ENCODE measurements at regions not wholly inside any gene's neighbourhood (a gene's known extent, or its start where the extent isn't known, plus 50 kb on each side); places are given as distances from the start of the nearest gene placed in this dataset.
"Not testable (repeated sequence)": the region's sequence is repeated elsewhere in the genome, so short reads cannot be mapped to it uniquely, and the experiment has no call there.

GRCh38 chr5:112112346-112112745 lies 306.7 kb downstream of the EPB41L4A start:
- DNase-seq = no peak

DNA sequence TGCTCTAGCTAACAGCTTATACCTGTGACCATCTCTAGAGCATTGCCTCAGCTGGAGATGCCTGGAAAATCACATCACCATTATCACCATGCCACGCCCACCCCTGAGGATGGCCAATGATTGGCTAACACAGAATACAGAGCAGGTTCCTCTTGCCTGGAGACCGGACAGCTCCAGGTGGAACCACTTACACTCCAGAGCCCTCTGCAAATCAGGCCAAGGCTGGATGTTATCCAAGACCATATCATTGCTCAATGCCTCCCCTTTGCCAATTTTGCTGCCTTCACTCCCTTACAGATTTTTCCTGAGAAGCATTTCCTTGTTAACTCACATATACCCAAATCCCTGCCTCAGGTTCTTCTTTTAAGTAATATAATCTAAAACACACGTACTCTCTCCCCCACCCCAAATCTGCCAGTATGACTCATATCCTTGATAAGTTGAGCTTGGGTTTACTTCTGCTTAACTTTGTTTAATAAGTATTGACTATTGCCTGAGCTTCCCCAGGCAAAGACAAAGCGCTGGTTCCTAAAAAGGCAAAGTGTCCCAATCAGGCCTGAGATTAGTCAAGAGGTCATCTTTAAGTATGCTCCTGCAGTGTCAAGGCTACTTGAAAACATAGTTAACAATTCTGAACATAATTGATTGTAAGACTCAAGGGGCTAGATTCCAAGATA lies 309.6 kb downstream of the EPB41L4A start:
- DNase-seq = peak; percentile 74

DNA sequence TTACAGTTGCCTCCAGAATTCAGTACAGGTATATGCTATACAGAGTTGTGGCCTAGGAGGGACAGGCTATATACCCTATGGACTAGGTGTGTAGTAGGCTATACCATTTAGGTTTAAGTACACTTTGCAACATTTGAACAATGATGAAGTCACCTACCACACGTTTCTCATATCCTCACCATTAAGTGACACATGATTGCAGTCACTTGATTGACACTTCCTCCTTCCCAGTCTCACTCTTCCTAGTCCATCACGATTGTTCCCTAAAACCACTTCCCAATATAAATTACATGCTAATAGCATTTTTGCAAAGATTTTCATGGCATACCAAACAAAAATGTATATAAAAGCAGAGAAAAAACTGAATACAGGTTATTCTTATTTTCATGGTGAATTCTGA lies 312.2 kb downstream of the EPB41L4A start:
- no peak for DNase-seq

GRCh38 chr5:112097768-112098167 lies 321.3 kb downstream of the EPB41L4A start:
- no peak for DNase-seq

- no peak for DNase-seq
Measured at GRCh38 chr5:112087222-112087621, 330.2 kb upstream of the NREP start.

GRCh38 chr5:112086740-112087139 lies 329.7 kb upstream of the NREP start:
- DNase-seq = no peak

DNA sequence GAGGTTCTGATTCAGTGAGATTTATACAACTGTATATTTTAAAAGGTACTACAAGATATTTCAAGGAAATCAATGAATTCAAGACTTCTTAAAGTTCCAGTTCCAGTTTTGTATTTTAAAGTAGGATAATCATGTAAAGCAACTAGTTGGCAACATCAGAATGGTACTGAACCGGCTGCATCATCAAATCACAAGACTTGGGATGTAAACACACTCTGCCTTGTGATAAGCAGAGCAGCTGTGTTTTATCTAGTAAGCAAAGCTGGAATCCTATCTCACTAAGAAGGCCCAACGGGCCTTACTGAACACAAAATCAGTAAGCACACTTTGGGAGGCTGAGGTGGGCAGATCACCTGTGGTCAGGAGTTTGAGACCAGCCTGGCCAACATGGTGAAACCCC lies 327.2 kb upstream of the NREP start:
- DNase-seq = no peak

DNA sequence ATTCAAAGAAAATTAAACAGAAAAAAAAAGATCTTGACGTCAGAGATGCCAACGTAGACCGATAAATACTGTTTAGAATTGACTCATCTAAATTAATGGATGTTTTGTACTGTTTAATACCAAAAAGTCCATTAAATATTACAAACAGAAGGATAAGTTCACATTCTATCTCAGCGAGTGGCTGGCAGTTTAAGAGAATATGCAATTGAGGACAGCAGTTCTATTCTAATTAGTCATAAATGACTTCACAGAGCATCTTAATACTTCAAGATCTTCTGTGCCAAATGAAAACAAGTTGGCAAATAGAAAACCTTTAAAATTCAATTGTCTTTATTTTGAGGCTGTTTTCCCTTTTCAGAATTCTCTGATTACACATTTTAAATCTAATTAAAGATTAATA lies 326.6 kb upstream of the NREP start:
- no peak for DNase-seq

DNA sequence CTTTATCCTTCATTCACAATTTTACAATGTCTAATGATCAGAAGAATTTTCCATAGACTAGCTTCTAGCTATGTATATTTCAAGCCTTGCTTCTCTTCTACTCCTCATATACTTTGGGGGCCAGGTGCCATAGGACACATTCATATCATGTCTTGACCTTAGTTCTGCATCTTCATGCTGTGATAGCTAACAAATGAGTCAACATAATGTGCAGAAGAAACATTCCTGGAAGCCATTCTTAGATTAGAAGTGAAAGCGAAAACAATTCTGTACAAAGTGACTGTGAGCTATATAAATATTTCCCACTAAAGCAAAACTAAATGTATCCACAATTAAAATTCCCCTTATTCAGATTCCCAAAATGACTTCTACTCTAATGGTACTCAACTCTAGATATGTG lies 320.2 kb upstream of the NREP start:
- DNase-seq = no peak

- DNase-seq = no peak
Measured at GRCh38 chr5:112070022-112070421, 313.0 kb upstream of the NREP start.

DNA sequence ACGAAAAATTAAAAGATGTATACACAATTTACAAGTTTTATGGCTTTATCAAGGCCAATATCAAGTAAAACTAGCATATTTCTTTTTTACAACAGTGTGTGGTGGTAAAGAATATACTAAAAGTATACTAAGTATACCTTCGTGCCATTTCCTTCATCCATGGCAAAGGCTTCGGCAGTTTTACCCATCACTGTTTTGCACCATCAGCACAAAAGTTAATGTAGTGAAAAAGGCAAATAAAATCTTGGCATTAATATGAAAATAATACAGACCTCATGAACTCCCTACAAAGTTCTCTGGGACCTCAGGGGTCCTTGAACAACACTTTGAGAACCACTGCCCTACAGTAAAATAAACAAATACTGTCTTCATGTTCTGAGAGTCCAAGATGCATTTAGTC lies 312.3 kb upstream of the NREP start:
- no peak for DNase-seq

GRCh38 chr5:112068593-112068992 lies 311.6 kb upstream of the NREP start:
- no peak for DNase-seq

DNA sequence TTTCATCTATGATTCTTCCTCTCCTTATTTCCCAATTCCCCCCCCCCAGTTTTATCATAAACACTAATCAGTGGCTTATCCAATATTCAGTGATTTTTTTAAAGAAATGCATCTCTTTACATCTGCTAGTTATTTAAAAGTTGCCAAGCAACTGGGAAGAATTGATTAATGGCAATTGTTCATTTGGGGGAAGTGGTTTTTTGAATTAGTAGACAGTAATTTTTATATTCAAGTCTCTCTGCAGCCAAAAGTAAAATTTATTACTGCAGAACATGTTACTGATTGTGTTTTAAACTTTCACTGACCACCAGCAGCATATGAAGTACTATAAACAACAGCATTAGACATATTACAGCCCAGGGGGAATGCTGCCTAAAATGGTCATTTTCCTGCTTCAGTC lies 308.8 kb upstream of the NREP start:
- DNase-seq = no peak

- DNase-seq = no peak
Measured at GRCh38 chr5:112064956-112065355, 308.0 kb upstream of the NREP start.

DNA sequence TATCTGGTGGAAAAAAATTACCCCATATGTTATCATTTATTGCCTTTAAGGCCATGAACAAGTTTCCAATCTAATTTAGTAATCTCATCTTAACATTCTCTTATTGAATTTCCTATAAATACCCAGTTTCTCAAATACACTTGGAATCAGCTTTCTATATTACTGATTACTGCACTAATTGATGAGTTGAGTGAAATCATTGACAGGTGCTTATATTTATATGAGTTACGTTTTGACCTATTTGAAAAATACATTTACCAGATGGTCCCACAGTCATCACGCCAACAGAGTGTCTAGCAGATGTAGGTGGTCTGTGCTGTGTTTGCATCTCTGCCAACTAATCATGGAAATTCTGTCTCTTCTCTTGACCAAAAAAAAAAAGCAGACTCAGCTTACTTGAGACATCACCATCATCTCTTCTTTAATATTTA lies 307.3 kb upstream of the NREP start:
- DNase-seq = no peak

- no peak for DNase-seq
Measured at GRCh38 chr5:112063856-112064255, 306.9 kb upstream of the NREP start.

GRCh38 chr5:112063191-112063590 lies 306.2 kb upstream of the NREP start:
- DNase-seq = no peak

DNA sequence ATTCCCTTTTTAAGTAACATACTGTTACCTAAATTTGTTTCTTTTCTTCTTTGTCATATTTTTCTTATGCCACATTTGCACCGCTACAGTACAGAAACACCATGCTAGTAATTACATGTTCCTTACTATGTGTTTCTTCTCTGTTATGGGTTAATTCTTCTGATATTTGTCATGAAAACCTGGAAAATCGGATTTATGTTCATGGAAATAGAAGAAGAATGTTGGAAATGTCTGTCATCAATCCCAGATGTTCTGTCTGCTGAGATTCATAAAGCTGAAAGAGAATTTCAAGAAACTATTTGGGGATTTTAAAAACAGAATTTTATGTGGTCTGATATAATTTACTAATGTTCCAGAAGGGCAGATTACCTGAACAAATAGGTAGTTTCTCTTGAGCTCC lies 305.2 kb upstream of the NREP start:
- no peak for DNase-seq

- DNase-seq = no peak
Measured at GRCh38 chr5:112061666-112062065, 304.7 kb upstream of the NREP start.

GRCh38 chr5:112059579-112060135 lies 302.7 kb upstream of the NREP start:
- no peak for DNase-seq

DNA sequence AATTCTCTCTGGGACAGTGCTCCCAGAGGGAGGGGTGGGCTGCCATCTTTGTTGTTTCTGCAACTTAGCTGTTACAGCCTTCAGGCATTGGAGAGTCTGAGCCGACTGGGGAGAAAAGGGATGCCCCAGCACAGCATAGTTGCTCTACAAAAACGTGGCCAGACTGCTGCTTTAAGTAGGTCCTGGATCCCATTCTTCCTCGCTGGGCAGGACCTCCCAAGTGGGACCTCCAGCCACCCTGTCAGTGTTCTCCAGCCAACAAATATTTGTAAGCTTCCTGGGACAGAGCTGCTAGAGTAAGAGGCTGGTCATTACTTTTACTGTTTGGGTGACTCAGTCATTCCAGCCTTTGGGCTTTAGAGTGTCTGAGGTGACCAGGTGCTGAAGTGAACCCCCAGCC lies 292.7 kb upstream of the NREP start:
- DNase-seq = no peak

- no peak for DNase-seq
Measured at GRCh38 chr5:112036206-112036605, 279.2 kb upstream of the NREP start.

DNA sequence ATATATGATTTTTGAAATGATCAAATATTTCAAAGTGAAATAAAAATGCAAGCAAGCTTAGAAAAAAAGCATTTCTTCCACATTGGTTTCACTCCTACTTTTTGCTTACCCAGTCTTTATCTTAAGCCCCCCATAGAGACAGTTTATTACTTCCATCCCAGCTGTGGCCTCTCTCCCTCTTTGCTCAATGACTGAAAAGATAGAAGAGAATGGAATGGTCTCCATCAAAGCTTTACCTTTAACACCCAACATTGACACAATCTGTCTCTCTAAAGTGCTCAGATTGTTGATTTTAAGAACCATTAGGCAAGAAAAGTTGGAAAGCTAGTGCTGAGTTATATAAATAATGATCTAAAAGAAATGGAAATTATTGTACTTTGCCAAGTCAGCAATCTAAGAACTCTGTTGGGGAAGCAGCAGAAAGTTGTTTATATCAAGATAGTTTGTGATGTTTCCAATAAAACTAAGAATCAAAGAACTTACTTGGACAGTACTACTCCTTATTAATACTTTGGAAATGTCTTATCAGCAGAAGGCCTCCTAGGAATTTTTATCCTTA lies 277.5 kb upstream of the NREP start:
- no peak for DNase-seq

- DNase-seq = not testable (repeated sequence)
Measured at GRCh38 chr5:112026879-112027278, 269.9 kb upstream of the NREP start.

DNA sequence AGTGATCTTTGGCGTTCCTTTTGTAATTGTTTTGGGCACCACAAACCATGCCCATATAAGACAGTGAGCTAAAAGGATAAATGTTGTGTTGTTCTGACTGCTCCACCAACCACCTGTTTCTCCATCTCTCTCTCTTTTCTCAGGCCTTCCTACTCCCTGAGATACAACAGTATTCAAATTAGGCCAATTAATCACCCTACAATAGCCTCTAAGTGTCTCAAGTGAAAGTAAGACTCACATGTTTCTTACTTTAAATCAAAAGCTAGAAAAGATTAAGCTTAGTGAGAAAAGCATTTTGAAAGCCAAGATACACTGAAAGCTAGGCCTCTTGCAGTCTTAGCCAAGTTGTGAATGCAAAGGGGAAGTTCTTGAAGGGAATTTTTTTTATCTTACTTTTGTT lies 268.8 kb upstream of the NREP start:
- no peak for DNase-seq
